CD4-positive, alpha-beta T cell treated with Interleukin-2 at 100 ng/mL for 4 hours (primary cell): ENCODE measurements at regions not wholly inside any gene's neighbourhood (a gene's known extent, or its start where the extent isn't known, plus 50 kb on each side); places are given as distances from the start of the nearest gene placed in this dataset.
"Not testable (repeated sequence)": the region's sequence is repeated elsewhere in the genome, so short reads cannot be mapped to it uniquely, and the experiment has no call there.

Experiments
- DNase-seq: peaks from one replicate; pipeline ENCODE4 v3.0.0-alpha.2; 2020; ENCODE audit warnings: low spot score

GRCh38 chr6:156600678-156601077 lies 176.5 kb upstream of the ARID1B start:
- DNase-seq, result no peak

DNA sequence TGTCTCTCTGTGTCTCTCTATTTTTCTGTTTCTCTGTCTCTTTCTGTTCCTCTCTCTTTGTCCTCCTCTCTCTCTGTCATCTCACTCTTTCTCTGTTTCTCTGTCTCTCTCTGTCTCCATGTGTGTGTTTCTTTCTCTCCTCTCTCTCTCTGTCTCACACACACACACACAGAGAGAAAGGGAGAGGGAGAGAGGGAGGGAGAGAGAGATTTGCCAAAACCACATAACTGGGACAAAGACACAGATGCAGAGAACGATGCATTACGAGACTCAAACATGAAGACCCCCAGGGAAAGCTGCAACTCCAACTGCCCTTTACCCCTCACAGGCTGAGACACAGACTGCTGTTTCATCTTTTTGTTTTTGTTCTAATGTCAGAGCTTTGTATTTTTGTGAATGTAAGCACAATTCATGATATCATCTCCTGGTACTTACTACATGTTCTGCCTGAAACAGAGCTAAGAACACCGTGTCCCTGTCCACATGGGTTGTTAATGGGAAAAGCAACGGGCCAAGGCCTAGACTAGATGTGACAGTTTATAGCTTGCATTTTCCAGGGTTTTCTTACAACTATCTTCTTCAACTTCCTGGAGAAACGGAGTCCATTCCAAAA lies 177.1 kb upstream of the ARID1B start:
- DNase-seq, result no peak

DNA sequence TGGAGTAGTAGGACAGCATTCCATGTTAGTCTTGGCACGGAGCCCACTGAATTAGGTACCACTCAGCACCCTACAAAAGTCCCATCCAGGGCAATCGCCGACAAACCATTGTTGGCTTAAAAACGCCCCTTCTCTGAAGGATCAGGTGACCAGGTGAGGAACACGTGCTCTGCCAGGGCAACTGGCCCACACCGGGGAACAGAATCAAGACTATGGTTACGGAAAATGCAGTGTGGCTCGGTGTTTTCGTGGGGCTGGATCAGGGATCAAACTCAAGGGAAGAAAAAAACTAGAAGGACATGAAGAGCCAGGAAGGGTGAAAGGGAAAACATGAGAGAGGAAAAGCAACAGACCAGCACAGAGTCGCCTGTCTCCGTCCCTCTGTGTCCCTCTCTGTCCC lies 177.8 kb upstream of the ARID1B start:
- DNase-seq, result no peak

- DNase-seq, result no peak
These were observed 178.4 kb upstream of the ARID1B start for GRCh38 chr6:156598855-156599180.

- DNase-seq, result no peak
These were observed 178.9 kb upstream of the ARID1B start for GRCh38 chr6:156598071-156598854.

DNA sequence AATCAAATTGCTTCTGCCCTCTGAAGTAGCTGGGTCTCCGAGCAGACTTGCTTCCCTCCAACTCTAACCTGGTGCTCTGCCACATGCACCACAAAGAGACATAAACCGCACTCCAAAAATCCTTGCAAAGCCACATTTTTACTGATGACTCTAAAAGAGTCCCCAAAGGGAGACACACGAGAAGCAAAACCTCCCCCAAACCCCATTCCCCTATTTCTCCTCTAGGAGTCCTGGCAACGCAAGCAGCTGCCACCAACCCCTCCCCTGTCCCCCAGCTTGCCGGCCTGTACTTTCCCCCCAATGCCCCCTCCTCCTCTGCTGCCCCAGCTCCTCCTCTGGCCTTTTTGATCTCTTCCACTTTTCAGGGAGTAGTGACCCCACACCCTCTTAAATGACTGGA lies 180.1 kb upstream of the ARID1B start:
- DNase-seq, result no peak

- DNase-seq, result no peak
These were observed 181.7 kb upstream of the ARID1B start for GRCh38 chr6:156595476-156595875.

GRCh38 chr6:156593893-156594292 lies 183.3 kb upstream of the ARID1B start:
- no peak for DNase-seq

DNA sequence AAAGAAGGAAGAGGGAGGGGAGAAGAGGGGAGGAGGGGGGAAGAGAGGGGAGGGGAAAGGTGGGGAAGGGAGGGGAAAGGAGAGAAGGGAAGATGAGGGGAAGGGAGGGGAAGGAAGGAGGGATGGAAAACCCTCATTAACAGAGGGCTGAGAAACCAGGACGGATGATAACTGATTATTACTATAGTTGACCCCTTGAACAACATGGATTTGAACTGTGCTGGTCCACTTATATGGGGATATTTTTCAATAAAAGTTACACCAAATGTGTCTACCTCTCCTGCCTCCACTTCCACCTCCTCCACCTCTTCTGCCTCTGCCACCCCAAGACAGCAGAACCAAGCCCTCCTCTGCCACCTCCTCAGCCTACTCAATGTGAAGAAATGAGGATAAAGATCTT lies 184.1 kb upstream of the ARID1B start:
- DNase-seq, result no peak

GRCh38 chr6:156590482-156590881 lies 186.7 kb upstream of the ARID1B start:
- DNase-seq, result no peak

DNA sequence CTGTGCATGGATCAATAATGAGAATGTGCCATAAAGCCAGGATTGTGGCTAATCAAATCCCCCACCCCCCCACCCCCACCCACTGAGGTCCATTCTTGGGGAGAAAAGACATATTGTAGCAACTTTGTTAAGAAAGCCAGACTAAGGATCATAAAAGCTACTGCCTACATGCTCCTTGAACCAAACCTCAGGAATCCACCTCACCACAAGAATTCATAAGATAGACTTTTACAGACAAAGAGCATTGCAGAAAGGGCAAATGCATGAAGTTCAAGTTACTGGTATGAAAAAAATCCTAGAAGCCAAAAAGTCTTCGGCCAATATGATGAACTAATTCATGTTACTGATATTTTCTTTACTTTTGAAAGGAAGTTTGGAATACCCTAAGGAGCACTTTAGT lies 187.9 kb upstream of the ARID1B start:
- DNase-seq, result no peak

- DNase-seq, result no peak
These were observed 189.4 kb upstream of the ARID1B start for GRCh38 chr6:156587751-156588301.

DNA sequence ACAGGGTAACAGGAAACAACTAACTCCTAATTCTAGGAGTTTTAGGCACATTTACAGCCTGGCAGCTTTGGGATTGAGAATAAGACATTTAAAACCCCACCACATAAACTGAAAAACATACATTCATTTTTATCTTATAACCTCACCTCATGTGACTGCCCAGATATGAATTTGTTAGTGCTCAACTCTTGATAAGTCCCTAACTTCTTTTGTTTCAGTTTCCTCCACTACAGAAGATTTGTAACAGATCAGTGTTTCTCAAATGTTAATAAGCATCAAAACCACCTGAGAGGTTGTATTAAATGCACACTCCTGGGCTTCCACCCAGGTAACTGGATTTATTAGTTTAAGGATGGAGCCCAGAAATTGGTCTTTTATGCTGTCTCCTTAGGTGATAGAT lies 190.1 kb upstream of the ARID1B start:
- no peak for DNase-seq

DNA sequence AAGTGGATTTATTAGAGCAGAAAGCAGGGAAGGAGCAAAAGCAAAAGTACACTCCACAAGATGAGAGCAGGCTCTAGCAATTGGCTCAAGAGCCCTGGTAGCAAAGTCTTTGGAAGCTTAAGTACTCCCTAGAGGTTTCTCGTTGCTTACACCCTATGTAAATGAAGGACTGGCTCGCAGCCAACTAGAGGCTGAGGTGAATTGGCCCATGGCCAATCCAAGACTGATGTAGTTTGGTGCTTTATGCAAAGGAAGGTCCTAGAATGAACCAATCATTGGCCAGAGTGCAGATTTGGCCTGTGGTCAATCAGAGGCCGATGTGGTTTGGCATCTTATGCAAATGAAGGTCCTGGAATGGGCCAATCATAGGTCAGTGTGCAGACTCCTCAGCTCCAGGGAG lies 191.3 kb upstream of the ARID1B start:
- no peak for DNase-seq

DNA sequence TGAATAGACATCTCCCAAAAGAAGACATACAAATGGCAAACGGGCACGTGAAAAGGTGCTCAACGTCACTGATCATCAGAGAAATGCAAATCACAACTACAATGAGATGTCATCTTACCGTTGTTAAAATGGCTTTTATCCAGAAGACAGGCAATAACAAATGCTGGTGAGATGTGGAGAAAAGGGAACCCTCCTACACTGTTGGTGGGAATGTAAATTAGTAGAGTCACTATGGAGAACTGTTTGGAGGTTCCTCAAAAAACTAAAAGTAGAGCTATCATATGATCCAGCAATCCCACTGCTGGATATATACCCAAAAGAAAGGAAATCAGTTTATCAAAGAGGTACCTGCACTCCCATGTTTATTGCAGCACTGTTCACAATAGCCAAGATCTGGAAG lies 193.1 kb upstream of the ARID1B start:
- not testable (repeated sequence) for DNase-seq

- no peak for DNase-seq
These were observed 194.1 kb upstream of the ARID1B start for GRCh38 chr6:156583083-156583482.

- DNase-seq, result no peak
These were observed 194.6 kb upstream of the ARID1B start for GRCh38 chr6:156582509-156582992.

GRCh38 chr6:156579564-156579963 lies 197.6 kb upstream of the ARID1B start:
- DNase-seq, result no peak

DNA sequence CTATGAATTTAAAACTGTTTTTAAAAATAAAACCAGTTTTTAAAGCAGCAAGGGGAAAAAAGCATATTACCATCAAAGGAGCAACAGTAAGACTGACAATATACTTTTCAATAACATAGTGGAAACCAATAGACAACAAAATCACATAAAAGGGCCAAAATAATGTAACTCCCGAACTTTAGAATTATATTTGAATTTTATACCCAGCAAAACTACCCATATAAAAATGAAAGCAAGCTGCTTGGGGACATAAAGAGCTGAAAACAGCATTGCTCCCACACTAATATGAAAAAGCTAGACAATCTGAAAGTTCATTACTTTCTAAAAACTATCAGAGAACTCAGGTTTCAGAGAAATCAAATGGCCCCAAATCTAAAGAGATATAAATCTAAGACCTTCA lies 199.4 kb upstream of the ARID1B start:
- DNase-seq, result no peak

DNA sequence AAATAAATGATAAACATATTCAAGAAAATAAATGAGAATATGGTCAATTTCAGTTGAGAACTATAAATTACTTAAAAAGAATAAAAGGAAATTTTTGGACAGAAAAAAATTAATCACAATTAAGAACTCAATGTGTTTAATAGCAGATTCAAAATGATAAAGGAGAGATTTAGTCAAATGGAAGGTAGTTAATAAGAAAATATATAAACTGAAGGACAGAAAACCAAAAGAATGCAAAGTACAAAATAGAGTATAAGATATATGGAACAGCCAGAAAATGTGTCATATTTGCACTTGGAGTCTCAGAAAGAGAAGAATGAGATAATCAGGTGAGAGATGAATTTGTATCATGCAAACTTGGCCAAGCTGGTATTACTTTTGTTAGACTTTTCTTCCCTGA lies 201.8 kb upstream of the ARID1B start:
- DNase-seq, result no peak

DNA sequence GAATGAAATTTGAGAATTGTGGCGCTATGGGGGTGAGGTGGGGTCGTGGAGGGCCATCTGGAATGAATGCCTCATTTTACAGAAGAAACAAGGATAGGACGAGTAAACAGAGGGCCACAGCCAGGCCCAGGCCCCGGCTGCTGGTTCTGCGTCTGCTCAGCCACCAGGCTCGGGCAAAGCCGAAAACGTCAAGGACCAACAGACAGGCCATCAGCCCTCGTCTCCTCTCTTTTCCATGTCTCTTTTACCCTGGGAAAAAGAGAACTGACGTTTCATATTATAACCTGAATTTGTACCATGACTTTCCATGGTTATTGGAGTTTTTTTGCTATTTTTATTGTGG lies 212.4 kb upstream of the ARID1B start:
- no peak for DNase-seq

- peak; percentile 74 for DNase-seq
These were observed 212.9 kb upstream of the ARID1B start for GRCh38 chr6:156564127-156564806.

- DNase-seq, result no peak
These were observed 213.5 kb upstream of the ARID1B start for GRCh38 chr6:156563714-156564113.
